Ishikawa (cell line): ENCODE measurements at regions not wholly inside any gene's neighbourhood (a gene's known extent, or its start where the extent isn't known, plus 50 kb on each side); places are given as distances from the start of the nearest gene placed in this dataset.

Experiments used
- CEBPB ChIP-seq: IDR thresholded peaks from 2 replicates; pipeline ENCODE4 v1.6.1; 2012
- CREB1 ChIP-seq: IDR thresholded peaks from 2 replicates; pipeline ENCODE4 v1.6.1; 2012; ENCODE audit warnings: low read depth
- EGR1 ChIP-seq: IDR thresholded peaks from 2 replicates; pipeline ENCODE4 v1.6.1; 2012
- EP300 ChIP-seq: IDR thresholded peaks from 2 replicates; pipeline ENCODE4 v1.6.1; 2012; ENCODE audit warnings: borderline replicate concordance
- FOXM1 ChIP-seq: IDR thresholded peaks from 2 replicates; pipeline ENCODE4 v1.6.1; 2012; ENCODE audit warnings: low read depth, borderline replicate concordance
- NFIC ChIP-seq: IDR thresholded peaks from 2 replicates; pipeline ENCODE4 v1.6.1; 2012
- RAD21 ChIP-seq: IDR thresholded peaks from 2 replicates; pipeline ENCODE4 v1.6.1; 2012; ENCODE audit warnings: low read depth
- TAF1 ChIP-seq: IDR thresholded peaks from 2 replicates; pipeline ENCODE4 v1.6.1; 2012; ENCODE audit warnings: low read depth, mild to moderate bottlenecking
- TCF12 ChIP-seq: IDR thresholded peaks from 2 replicates; pipeline ENCODE4 v1.6.1; 2012; ENCODE audit warnings: low read depth
- TEAD4 ChIP-seq: IDR thresholded peaks from 2 replicates; pipeline ENCODE4 v1.6.1; 2012
- YY1 ChIP-seq: IDR thresholded peaks from 2 replicates; pipeline ENCODE4 v1.6.1; 2012; ENCODE audit warnings: low read depth
- ZBTB7A ChIP-seq: IDR thresholded peaks from 2 replicates; pipeline ENCODE4 v1.6.1; 2012; ENCODE audit warnings: low read depth
- TF ChIP-seq, protein P1 (sequence below): IDR thresholded peaks from 2 replicates; pipeline ENCODE4 v1.6.1; 2012
- TF ChIP-seq, protein P2 (sequence below): IDR thresholded peaks from 2 replicates; pipeline ENCODE4 v1.6.1; 2012
- TF ChIP-seq, protein P3 (sequence below): IDR thresholded peaks from 2 replicates; pipeline ENCODE4 v1.6.1; 2012; ENCODE audit warnings: low read depth, mild to moderate bottlenecking

DNA sequence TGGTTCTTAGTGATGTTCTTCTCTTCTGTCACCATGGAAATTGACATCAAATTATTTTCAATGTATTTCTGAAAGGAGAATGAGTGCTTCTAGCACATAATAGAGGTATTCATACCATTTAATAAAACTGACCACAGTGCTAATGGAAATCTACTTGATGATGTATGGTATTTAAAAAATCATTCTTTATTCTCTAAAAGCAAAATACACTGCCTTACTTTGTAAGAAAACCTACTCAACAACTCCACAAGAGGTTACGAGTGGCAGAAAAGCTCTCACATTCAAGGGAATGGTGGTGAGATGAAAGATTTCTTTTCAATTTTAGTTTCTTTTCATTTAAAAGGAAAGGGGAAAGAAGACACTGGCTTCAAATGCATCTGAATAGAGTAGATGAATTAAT is 382.3 kb upstream of the CHST9 start:
- no peak for TF ChIP-seq NFIC
- TF ChIP-seq, protein P1, sequence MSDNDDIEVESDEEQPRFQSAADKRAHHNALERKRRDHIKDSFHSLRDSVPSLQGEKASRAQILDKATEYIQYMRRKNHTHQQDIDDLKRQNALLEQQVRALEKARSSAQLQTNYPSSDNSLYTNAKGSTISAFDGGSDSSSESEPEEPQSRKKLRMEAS, result no peak
- TF ChIP-seq FOXM1, result no peak
- TF ChIP-seq RAD21, result no peak
- TF ChIP-seq, protein P2, sequence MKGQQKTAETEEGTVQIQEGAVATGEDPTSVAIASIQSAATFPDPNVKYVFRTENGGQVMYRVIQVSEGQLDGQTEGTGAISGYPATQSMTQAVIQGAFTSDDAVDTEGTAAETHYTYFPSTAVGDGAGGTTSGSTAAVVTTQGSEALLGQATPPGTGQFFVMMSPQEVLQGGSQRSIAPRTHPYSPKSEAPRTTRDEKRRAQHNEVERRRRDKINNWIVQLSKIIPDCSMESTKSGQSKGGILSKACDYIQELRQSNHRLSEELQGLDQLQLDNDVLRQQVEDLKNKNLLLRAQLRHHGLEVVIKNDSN, result no peak

DNA sequence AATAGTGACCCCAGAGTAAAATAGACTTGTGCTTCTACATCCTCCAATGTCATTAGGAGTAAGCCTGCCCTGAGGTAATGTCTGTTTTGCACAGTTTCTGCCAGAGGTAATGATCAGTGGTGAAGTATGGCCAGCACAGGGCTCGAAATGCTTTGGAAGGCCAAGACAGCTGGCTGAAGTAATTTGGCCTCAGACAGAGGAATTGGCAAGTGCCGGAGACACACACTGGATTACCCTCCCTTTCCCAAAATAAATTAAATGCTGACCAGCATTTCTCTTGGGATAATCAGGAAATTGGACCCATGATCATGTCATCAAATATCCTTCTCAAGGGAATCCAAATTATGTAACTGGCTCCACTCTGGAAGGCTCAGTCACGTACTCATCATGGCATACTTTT is 379.0 kb upstream of the CHST9 start:
- TF ChIP-seq TEAD4 (no peak), TCF12 (no peak), NFIC (no peak), CREB1 (no peak), YY1 (no peak), TAF1 (no peak), EGR1 (no peak), FOXM1 (no peak), ZBTB7A (no peak), EP300 (no peak)
- TF ChIP-seq, protein P2, result no peak
- TF ChIP-seq, protein P1, result no peak
- TF ChIP-seq, protein P3, sequence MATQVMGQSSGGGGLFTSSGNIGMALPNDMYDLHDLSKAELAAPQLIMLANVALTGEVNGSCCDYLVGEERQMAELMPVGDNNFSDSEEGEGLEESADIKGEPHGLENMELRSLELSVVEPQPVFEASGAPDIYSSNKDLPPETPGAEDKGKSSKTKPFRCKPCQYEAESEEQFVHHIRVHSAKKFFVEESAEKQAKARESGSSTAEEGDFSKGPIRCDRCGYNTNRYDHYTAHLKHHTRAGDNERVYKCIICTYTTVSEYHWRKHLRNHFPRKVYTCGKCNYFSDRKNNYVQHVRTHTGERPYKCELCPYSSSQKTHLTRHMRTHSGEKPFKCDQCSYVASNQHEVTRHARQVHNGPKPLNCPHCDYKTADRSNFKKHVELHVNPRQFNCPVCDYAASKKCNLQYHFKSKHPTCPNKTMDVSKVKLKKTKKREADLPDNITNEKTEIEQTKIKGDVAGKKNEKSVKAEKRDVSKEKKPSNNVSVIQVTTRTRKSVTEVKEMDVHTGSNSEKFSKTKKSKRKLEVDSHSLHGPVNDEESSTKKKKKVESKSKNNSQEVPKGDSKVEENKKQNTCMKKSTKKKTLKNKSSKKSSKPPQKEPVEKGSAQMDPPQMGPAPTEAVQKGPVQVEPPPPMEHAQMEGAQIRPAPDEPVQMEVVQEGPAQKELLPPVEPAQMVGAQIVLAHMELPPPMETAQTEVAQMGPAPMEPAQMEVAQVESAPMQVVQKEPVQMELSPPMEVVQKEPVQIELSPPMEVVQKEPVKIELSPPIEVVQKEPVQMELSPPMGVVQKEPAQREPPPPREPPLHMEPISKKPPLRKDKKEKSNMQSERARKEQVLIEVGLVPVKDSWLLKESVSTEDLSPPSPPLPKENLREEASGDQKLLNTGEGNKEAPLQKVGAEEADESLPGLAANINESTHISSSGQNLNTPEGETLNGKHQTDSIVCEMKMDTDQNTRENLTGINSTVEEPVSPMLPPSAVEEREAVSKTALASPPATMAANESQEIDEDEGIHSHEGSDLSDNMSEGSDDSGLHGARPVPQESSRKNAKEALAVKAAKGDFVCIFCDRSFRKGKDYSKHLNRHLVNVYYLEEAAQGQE, result no peak

DNA sequence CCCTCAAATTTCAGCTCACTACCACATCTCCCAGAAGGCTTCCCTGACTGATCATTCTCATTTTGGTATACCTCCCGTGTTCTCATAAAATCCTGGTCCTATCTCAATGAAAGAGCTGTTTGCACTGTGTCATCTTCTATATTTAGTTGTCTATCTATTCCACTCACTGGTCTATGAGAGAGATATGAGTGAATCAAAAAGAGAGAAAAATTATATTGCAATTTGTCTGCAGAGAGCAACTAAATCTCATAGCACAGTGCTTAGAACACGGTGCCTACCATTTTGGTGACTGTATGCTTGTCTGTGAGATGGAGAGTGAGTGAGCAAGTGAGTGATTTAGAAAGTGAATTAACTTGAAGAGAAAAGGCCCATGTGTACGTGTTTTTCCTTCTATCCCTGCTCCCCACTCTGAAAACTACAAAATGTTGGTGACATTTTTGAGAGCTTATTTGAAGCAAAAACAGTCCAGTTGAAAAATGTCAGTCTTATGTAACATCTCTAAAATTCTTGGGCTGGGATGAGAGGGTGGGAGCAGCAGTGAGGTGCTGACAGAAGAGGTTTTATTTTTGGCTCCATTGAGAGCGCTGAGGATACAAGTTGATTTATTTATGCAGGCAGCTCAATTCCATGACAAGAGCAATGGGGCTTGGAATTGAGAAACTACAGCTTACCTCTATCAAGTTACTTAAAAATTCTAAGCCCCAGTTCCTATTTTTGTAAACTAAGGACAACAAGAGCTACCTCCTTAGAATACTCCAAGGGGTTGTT is 373.5 kb upstream of the CHST9 start:
- TF ChIP-seq TCF12, result no peak
- no peak for TF ChIP-seq RAD21
- TF ChIP-seq, protein P1, result no peak
- TF ChIP-seq FOXM1, result no peak
- TF ChIP-seq CEBPB, result no peak

DNA sequence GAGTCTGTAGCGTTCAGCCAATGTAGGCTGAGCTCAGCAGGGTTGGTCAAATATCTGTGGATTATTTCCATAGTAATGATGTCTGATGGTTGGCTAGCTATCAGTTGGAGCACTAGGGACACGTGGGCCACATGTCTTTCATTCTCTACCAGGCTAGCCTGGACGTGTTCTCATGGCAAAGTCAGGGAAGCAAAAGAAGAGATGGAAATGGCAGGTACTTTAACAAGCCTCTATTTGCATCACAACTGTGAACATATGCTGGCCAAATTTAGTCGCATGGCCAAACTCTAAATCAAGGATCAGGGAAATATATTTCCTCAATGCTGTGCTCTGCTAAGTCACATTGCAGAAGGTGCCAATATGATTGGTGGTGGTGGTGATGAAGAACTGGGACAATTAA is 371.6 kb upstream of the CHST9 start:
- TF ChIP-seq, protein P1, result no peak
- TF ChIP-seq EP300, result no peak
- TF ChIP-seq, protein P3, result no peak
- no peak for TF ChIP-seq TCF12
- no peak for TF ChIP-seq RAD21
- TF ChIP-seq ZBTB7A, result no peak
- TF ChIP-seq, protein P2, result no peak
- no peak for TF ChIP-seq CEBPB
- no peak for TF ChIP-seq TAF1
- TF ChIP-seq EGR1, result no peak
- no peak for TF ChIP-seq TEAD4
- no peak for TF ChIP-seq YY1
- no peak for TF ChIP-seq CREB1
- TF ChIP-seq FOXM1, result no peak
- no peak for TF ChIP-seq NFIC

DNA sequence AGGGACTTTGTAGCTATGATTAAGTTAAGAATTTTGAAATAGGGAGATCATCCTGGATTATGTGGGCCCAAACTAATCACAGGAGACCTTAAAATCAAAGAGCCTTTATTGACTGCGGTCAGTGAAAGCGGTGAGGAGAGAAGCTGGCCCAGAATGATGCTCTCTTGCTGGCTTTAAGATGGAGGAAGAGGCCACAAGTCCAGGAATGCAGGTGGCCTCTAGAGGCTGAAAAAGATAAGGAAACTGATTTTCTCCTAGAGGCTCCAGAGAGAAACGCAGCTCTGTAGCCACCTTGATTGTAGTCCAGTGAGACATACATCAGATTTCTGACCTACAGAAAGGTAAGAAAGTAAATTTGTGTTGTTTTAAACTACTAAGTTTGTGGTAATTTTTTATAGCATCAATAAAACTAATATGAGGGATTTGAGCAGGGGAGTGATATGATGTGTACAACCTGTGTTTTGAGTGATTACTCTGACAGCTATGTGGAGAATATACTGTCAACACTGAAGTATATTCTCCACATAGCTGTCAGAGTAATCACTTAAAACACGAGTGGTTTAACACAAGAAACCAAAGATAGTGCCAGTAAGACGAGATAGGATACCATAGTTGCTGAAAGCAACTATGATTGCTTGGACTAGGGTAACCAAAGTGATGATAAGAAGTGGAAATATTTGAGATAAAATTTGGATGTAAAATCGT is 364.4 kb upstream of the CHST9 start:
- TF ChIP-seq EGR1, result no peak
- TF ChIP-seq TAF1, result no peak
- TF ChIP-seq TCF12, result no peak
- TF ChIP-seq EP300, result no peak
- TF ChIP-seq CREB1, result no peak
